HG02642 (cell line): ENCODE measurements at regions not wholly inside any gene's neighbourhood (a gene's known extent, or its start where the extent isn't known, plus 50 kb on each side); places are given as distances from the start of the nearest gene placed in this dataset.

ENCODE experiments used
- ATAC-seq: cut with Tn5 transposase; IDR thresholded peaks from one replicate; pipeline ENCODE4 v1.9.1; 2021; ENCODE audit warnings: mild to moderate bottlenecking; ENCODE audit not compliant: unreplicated experiment, poor library complexity

GRCh38 chr16:79284766-79285165 is 315.8 kb downstream of the MAF start:
- ATAC-seq: no peak

- no peak for ATAC-seq
These were observed 317.0 kb downstream of the MAF start for GRCh38 chr16:79283578-79283977.

GRCh38 chr16:79282806-79283205 is 317.7 kb downstream of the MAF start:
- no peak for ATAC-seq

- no peak for ATAC-seq
These were observed 322.0 kb downstream of the MAF start for GRCh38 chr16:79278506-79278905.

- no peak for ATAC-seq
These were observed 324.0 kb downstream of the MAF start for GRCh38 chr16:79276501-79276900.

GRCh38 chr16:79274264-79274663 is 326.3 kb downstream of the MAF start:
- ATAC-seq: no peak

GRCh38 chr16:79272141-79272577 is 328.4 kb downstream of the MAF start:
- ATAC-seq: no peak

- ATAC-seq: no peak
These were observed 329.0 kb downstream of the MAF start for GRCh38 chr16:79271583-79271982.

- ATAC-seq: no peak
These were observed 330.5 kb downstream of the MAF start for GRCh38 chr16:79270011-79270410.

- peak; percentile 93 for ATAC-seq
These were observed 331.2 kb downstream of the MAF start for GRCh38 chr16:79269211-79269863.

GRCh38 chr16:79267781-79268180 is 332.8 kb downstream of the MAF start:
- ATAC-seq: no peak

- ATAC-seq: no peak
These were observed 333.4 kb downstream of the MAF start for GRCh38 chr16:79267146-79267545.

- no peak for ATAC-seq
These were observed 334.8 kb downstream of the MAF start for GRCh38 chr16:79265701-79266100.

GRCh38 chr16:79265196-79265595 is 335.3 kb downstream of the MAF start:
- ATAC-seq: no peak

- ATAC-seq: no peak
These were observed 336.1 kb downstream of the MAF start for GRCh38 chr16:79264237-79265109.

- no peak for ATAC-seq
These were observed 337.1 kb downstream of the MAF start for GRCh38 chr16:79263425-79263824.
